KMS-11 (cell line): ENCODE measurements at regions not wholly inside any gene's neighbourhood (a gene's known extent, or its start where the extent isn't known, plus 50 kb on each side); places are given as distances from the start of the nearest gene placed in this dataset.

Source experiments
- H2AFZ ChIP-seq: fragments of 200-600 bp; sonication (generic); 2 replicates; pipeline ENCODE4 v1.6.1; 2016; ENCODE audit warnings: antibody characterized with exemption, mixed run types, low read depth
- H3K27ac ChIP-seq: fragments of 200-600 bp; sonication (generic); 2 replicates; pipeline ENCODE4 v1.6.1; 2016; ENCODE audit warnings: mild to moderate bottlenecking, mixed run types
- H3K27me3 ChIP-seq: fragments of 200-600 bp; sonication (generic); 2 replicates; pipeline ENCODE4 v1.6.1; 2017; ENCODE audit warnings: mild to moderate bottlenecking, low read depth, mixed run types, moderate library complexity; ENCODE audit not compliant: insufficient read depth
- H3K36me3 ChIP-seq: fragments of 200-600 bp; sonication (generic); 2 replicates; pipeline ENCODE4 v1.6.1; 2017; ENCODE audit warnings: mild to moderate bottlenecking, mixed run types; ENCODE audit not compliant: insufficient read depth
- H3K4me1 ChIP-seq: fragments of 200-600 bp; sonication (generic); 2 replicates; pipeline ENCODE4 v1.6.1; 2016; ENCODE audit warnings: mild to moderate bottlenecking, low read depth, mixed run types; ENCODE audit not compliant: poor library complexity, severe bottlenecking
- H3K4me2 ChIP-seq: fragments of 200-600 bp; sonication (generic); 2 replicates; pipeline ENCODE4 v1.7.0; 2016; ENCODE audit warnings: mild to moderate bottlenecking, mixed run types
- H3K4me3 ChIP-seq: fragments of 200-600 bp; sonication (generic); IDR thresholded peaks from 2 replicates; pipeline ENCODE4 v1.6.1; 2017; ENCODE audit warnings: low read depth, low read length, mixed read lengths; ENCODE audit not compliant: insufficient read depth
- H3K79me2 ChIP-seq: fragments of 200-600 bp; sonication (generic); 2 replicates; pipeline ENCODE4 v1.6.1; 2016; ENCODE audit warnings: low read depth, mixed run types; ENCODE audit not compliant: insufficient read depth
- H3K9ac ChIP-seq: fragments of 200-600 bp; sonication (generic); 2 replicates; pipeline ENCODE4 v1.6.1; 2016; ENCODE audit warnings: mild to moderate bottlenecking, mixed run types
- H4K20me1 ChIP-seq: fragments of 200-600 bp; sonication (generic); 2 replicates; pipeline ENCODE4 v1.6.1; 2016; ENCODE audit warnings: mild to moderate bottlenecking, mixed run types; ENCODE audit not compliant: insufficient read depth
- CTCF ChIP-seq: fragments of 200-600 bp; sonication (generic); conservative IDR thresholded peaks from 2 replicates; pipeline ENCODE4 v1.6.1; 2017; ENCODE audit warnings: low read depth, mild to moderate bottlenecking, antibody characterized with exemption, low read length, moderate library complexity, mixed read lengths

GRCh38 chr1:5150191-5150590, 495.8 kb downstream of the AJAP1 start:
- no peaks in the 10 kb centered on the region for H3K4me1 ChIP-seq
- H3K4me2 ChIP-seq = no peak overlapping the region
- TF ChIP-seq CTCF = no peak
- H3K27me3 ChIP-seq = no peaks in the 10 kb centered on the region; the same call in 1 of the 2 replicates
- no peak overlapping the region for H3K4me3 ChIP-seq
- H2AFZ ChIP-seq = no peak overlapping the region
- no peak overlapping the region for H3K9ac ChIP-seq
- H4K20me1 ChIP-seq = no peaks in the 10 kb centered on the region
- no peaks in the 10 kb centered on the region for H3K36me3 ChIP-seq
- H3K79me2 ChIP-seq = no peaks in the 10 kb centered on the region
- no peak overlapping the region for H3K27ac ChIP-seq

- Histone ChIP-seq H3K4me2 (no peak overlapping the region), H3K79me2 (no peaks in the 10 kb centered on the region), H3K9ac (no peak overlapping the region), H3K27me3 (peaks cover 10% of the 10 kb centered on the region; the same call in 1 of the 2 replicates), H3K36me3 (no peaks in the 10 kb centered on the region), H3K4me3 (no peak overlapping the region), H2AFZ (no peak overlapping the region), H3K4me1 (no peaks in the 10 kb centered on the region), H3K27ac (no peak overlapping the region), H4K20me1 (no peaks in the 10 kb centered on the region)
- no peak for TF ChIP-seq CTCF
Observed at GRCh38 chr1:5147806-5148205, 493.4 kb downstream of the AJAP1 start.

GRCh38 chr1:5142389-5142788, 488.0 kb downstream of the AJAP1 start:
- H4K20me1 ChIP-seq = no peaks in the 10 kb centered on the region
- H3K27me3 ChIP-seq = peaks cover 10% of the 10 kb centered on the region; the same call in 1 of the 2 replicates
- H3K4me3 ChIP-seq = no peak overlapping the region
- H3K79me2 ChIP-seq = no peaks in the 10 kb centered on the region
- H3K9ac ChIP-seq = no peak overlapping the region
- no peaks in the 10 kb centered on the region for H3K4me1 ChIP-seq
- no peak for TF ChIP-seq CTCF
- no peak overlapping the region for H3K4me2 ChIP-seq
- no peak overlapping the region for H2AFZ ChIP-seq
- H3K36me3 ChIP-seq = no peaks in the 10 kb centered on the region
- no peak overlapping the region for H3K27ac ChIP-seq

- no peak for TF ChIP-seq CTCF
- Histone ChIP-seq H3K4me2 (no peak overlapping the region), H3K4me3 (no peak overlapping the region), H3K27me3 (peaks cover 10% of the 10 kb centered on the region; the same call in 1 of the 2 replicates), H3K4me1 (no peaks in the 10 kb centered on the region), H3K27ac (no peak overlapping the region), H4K20me1 (no peaks in the 10 kb centered on the region), H2AFZ (no peak overlapping the region), H3K9ac (no peak overlapping the region), H3K36me3 (no peaks in the 10 kb centered on the region), H3K79me2 (no peaks in the 10 kb centered on the region)
Observed at GRCh38 chr1:5141750-5142149, 487.3 kb downstream of the AJAP1 start.
